ENCODE measurements at regions not wholly inside any gene's neighbourhood (a gene's known extent, or its start where the extent isn't known, plus 50 kb on each side); places are given as distances from the start of the nearest gene placed in this dataset.

DNA sequence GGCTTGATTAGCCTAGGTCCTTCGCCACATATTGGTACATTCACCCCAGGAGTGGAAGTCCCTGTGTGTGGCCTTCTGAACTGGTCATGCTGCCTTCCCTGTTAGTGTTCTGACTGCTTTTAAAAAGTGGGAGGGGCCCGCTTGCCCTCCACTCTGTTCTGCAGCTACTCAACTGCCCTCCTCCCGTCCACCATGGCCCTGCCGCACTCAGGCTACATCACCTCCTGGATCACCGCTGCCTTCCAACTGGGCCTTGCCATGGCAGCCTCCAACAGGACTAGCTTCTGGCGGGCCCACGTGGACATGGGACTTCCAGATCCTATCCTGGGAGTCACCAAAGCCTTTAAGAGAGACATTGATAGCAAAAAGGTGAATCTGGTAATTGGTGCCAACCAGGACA, 152.1 kb upstream of the USP24 start:
- TF ChIP-seq CTCF (conservative IDR thresholded peaks at IDR 0.05), result no peak

DNA sequence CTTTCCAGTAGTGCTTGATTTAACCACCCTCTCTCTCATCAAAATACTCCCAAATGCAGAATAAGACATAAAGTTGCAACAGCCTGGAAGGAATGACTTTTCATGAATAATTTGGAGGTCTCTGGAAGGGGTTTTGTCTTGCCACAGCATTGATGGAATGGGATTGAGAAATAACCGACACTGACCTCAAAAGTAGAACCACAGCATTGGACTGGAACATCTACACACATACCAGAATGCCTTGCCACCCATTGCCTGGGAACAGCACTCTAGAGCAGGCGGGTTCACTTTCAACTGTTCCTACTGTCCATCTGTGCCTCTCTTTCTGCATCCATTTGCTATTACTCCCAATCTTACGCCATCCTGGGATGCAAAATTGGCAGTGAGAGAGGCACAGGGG, 149.1 kb upstream of the USP24 start:
- TF ChIP-seq CTCF (conservative IDR thresholded peaks at IDR 0.05), result no peak
- no peak overlapping the region for H3K27ac ChIP-seq

More for the DNA sequence above, 152.1 kb upstream of the USP24 start:
- no peak overlapping the region for H3K27ac ChIP-seq

GRCh38 chr1:55363268-55363667, 148.1 kb upstream of the USP24 start:
- TF ChIP-seq CTCF (conservative IDR thresholded peaks at IDR 0.05), result no peak
- no peak overlapping the region for H3K27ac ChIP-seq

- no peak for TF ChIP-seq CTCF (conservative IDR thresholded peaks at IDR 0.05)
Observed at GRCh38 chr1:55362558-55362957, 147.4 kb upstream of the USP24 start.

GRCh38 chr1:55359611-55360010, 144.4 kb upstream of the USP24 start:
- no peak overlapping the region for H3K27ac ChIP-seq
- TF ChIP-seq CTCF (conservative IDR thresholded peaks at IDR 0.05), result no peak

More at GRCh38 chr1:55362558-55362957, 147.4 kb upstream of the USP24 start:
- no peak overlapping the region for H3K27ac ChIP-seq

DNA sequence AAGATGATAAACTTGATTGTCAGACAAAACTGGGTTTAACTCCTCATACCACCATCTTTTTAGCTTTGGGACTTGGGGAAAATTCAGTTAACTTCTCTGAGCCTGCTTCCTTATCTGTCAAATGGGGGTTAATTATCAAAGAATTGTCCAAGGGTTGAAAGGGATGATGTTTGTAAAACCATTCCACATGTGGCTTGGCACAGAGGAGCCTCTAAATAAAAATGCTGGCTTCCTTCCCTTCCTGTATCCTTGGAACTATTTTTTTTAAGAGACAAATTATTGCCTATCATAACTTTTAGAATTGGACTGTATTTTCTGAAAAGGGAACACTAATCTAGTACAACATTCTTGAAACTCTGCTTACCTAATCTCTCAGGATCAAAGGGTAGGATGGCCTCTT, 143.4 kb upstream of the USP24 start:
- H3K27ac ChIP-seq, result no peak overlapping the region
- no peak for TF ChIP-seq CTCF (conservative IDR thresholded peaks at IDR 0.05)

DNA sequence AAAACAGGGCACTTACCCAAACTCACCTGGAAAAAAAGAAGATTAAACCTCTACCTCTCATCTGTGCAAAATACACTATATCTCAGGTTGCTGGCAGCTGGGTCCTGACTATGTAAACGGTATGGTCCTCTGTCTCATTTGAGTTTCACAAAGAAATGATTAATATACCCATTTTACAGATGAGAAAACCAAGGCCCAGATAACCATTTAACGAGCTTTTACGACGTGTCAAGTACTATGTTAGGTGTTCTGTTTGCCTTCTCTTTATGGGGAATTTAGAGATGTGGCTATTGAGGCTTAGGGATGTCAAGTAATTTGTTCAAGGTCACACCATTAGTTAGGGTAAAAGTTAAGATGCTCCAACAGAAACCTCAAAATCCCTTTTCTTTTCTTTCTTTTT, 140.4 kb upstream of the USP24 start:
- no peak overlapping the region for H3K27ac ChIP-seq
- no peak for TF ChIP-seq CTCF (conservative IDR thresholded peaks at IDR 0.05)

Data from VCaP (cell line).